ES-I3 (cell line): ENCODE measurements at regions not wholly inside any gene's neighbourhood (a gene's known extent, or its start where the extent isn't known, plus 50 kb on each side); places are given as distances from the start of the nearest gene placed in this dataset.

ENCODE experiments used
- H3K36me3 ChIP-seq: 2 replicates; pipeline ENCODE4 v1.6.1; 2013; ENCODE audit warnings: mild to moderate bottlenecking, low read length, control low read depth, moderate library complexity; ENCODE audit not compliant: insufficient read depth
- H3K4me1 ChIP-seq: 2 replicates; pipeline ENCODE4 v1.6.1; 2013; ENCODE audit warnings: mild to moderate bottlenecking, control low read depth, low read length; ENCODE audit not compliant: insufficient read depth
- H3K9ac ChIP-seq: 2 replicates; pipeline ENCODE4 v1.6.1; 2013; ENCODE audit warnings: low read depth, mild to moderate bottlenecking, low read length, moderate library complexity
- H3K9me3 ChIP-seq: 2 replicates; pipeline ENCODE4 v1.6.1; 2013; ENCODE audit warnings: mild to moderate bottlenecking, low read length, moderate library complexity; ENCODE audit not compliant: control insufficient read depth, insufficient read depth

GRCh38 chr6:147621263-147621662 is 112.8 kb downstream of the SAMD5 start:
- Histone ChIP-seq H3K9ac (no peak overlapping the region), H3K9me3 (no peaks in the 10 kb centered on the region), H3K36me3 (no peaks in the 10 kb centered on the region), H3K4me1 (no peaks in the 10 kb centered on the region)

DNA sequence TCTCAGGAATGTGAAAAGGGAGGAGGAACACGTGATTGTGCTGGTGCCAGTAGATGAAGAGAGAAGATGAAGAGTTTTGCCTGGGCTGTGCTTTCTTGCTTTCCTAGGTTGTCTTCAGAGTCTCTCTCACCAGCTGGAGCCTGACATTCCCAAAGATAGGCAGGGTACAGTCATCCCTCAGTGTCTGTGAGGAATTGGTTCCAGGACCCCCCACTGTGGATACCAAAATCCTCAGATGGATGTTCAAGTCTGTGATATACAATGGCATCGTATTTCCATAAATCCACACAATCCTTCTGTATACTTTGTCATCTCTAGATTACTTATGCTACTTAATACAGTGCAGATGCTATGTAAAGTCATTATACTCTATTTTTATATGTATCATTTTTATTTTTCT is 113.5 kb downstream of the SAMD5 start:
- H3K9me3 ChIP-seq: no peaks in the 10 kb centered on the region
- H3K4me1 ChIP-seq: no peaks in the 10 kb centered on the region
- H3K9ac ChIP-seq: no peak overlapping the region
- H3K36me3 ChIP-seq: no peaks in the 10 kb centered on the region

DNA sequence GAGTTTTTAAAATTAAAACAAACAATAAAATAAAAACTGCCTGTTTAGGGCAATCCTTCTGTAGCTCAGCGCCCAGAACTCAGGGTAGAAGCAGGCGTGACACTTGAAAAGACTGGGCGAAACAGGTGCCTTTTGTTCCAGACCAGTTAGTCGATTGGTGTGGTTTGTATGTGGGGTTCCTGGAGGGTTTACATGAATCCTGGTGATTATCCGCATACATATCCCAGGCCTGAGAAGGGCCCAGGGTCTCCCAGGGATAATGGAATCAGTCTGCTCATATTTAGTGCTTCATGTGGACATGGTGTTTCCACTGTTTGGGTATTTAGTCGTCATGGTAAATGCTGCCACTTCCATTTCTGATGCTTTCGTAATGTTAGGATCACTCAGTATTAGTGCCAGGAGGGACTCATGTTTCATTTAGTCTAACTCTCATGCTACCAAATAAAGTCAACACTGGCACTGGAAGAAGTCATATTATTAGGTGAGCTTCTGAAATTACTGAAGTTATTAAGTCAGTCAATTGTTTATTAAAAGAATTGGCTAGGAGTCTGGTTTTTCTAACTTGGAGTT is 116.5 kb downstream of the SAMD5 start:
- Histone ChIP-seq H3K9ac (no peak overlapping the region), H3K36me3 (no peaks in the 10 kb centered on the region), H3K9me3 (no peaks in the 10 kb centered on the region; the same call in 1 of the 2 replicates), H3K4me1 (no peaks in the 10 kb centered on the region)

DNA sequence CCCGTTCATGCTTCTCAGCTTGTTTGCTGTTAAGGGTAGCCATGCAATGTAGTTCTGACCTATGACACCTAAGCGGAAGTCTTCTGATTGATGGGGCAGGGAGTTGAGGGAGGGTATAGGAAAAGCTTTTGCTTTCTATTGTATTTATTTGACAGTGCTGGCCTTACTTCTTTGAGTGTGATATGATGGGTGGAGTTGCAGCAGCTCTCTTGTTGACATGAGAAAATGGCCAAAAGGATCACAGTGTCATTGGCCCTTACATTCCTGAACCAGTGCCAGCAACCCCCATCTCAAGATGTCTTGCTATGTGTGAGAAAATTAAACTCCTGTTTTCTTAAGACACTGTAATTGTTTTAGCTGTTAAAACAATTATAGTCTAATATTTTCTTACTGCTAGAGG is 117.5 kb downstream of the SAMD5 start:
- Histone ChIP-seq H3K9me3 (no peaks in the 10 kb centered on the region; the same call in 1 of the 2 replicates), H3K4me1 (no peaks in the 10 kb centered on the region), H3K9ac (no peak overlapping the region), H3K36me3 (no peaks in the 10 kb centered on the region)

DNA sequence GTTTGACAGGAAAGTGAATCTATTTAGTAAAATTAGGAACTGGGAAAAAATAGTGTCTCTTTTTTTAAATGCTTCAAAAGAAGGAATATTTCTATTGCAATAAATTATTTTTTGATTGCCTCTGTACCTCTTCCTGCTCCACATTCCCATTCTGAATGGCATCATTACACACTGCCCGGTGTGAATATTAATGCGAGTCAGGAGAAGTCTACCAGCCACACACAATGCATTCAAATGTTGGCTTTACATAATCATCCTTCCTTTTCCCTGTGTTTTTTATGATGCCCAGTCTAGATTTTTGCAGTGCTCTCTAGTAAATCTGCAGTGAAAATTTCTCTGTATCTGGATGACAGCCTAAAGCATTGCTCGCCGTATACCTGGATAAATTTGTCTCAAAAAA is 118.9 kb downstream of the SAMD5 start:
- no peak overlapping the region for H3K9ac ChIP-seq
- H3K4me1 ChIP-seq: no peaks in the 10 kb centered on the region
- H3K9me3 ChIP-seq: no peaks in the 10 kb centered on the region; the same call in 1 of the 2 replicates
- no peaks in the 10 kb centered on the region for H3K36me3 ChIP-seq

- H3K36me3 ChIP-seq: no peaks in the 10 kb centered on the region
- no peaks in the 10 kb centered on the region for H3K4me1 ChIP-seq
- H3K9me3 ChIP-seq: no peaks in the 10 kb centered on the region; the same call in 1 of the 2 replicates
- H3K9ac ChIP-seq: no peak overlapping the region
Observed at GRCh38 chr6:147633191-147633590, 124.7 kb downstream of the SAMD5 start.

DNA sequence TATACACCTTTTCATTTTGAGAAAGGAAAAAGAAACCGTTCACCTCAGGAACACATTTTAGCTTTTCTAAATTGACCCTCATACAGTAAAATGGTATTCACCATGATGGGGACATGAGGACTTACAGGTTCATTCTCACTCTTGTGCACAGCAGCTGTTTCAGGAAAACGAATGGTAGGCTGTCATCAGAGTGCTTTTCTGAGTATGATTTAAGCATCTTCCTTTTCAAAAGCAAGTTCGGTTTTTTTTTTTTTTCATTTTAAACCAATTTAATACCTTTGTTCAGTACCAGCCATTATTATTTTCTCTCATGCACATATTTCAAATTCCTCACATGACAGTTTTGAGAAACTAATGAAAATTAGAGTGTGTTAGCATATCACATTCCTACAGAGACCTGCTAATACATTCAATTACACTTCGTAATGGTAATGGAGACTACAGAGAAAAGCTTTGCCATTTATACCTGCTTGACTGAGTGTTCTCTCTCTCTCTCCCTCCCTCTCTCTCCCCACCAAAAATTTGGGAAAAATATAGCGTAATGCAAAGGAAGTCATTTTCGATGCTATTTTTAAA is 129.2 kb downstream of the SAMD5 start:
- no peak overlapping the region for H3K9ac ChIP-seq
- H3K4me1 ChIP-seq: no peaks in the 10 kb centered on the region
- H3K36me3 ChIP-seq: no peaks in the 10 kb centered on the region
- H3K9me3 ChIP-seq: no peaks in the 10 kb centered on the region; the same call in 1 of the 2 replicates

- no peaks in the 10 kb centered on the region for H3K36me3 ChIP-seq
- no peaks in the 10 kb centered on the region; the same call in 1 of the 2 replicates for H3K9me3 ChIP-seq
- H3K9ac ChIP-seq: no peak overlapping the region
- H3K4me1 ChIP-seq: no peaks in the 10 kb centered on the region
Observed at GRCh38 chr6:147639279-147639678, 130.8 kb downstream of the SAMD5 start.

GRCh38 chr6:147640606-147641005 is 132.1 kb downstream of the SAMD5 start:
- Histone ChIP-seq H3K36me3 (no peaks in the 10 kb centered on the region), H3K9ac (no peak overlapping the region), H3K4me1 (no peaks in the 10 kb centered on the region), H3K9me3 (no peaks in the 10 kb centered on the region; the same call in 1 of the 2 replicates)

DNA sequence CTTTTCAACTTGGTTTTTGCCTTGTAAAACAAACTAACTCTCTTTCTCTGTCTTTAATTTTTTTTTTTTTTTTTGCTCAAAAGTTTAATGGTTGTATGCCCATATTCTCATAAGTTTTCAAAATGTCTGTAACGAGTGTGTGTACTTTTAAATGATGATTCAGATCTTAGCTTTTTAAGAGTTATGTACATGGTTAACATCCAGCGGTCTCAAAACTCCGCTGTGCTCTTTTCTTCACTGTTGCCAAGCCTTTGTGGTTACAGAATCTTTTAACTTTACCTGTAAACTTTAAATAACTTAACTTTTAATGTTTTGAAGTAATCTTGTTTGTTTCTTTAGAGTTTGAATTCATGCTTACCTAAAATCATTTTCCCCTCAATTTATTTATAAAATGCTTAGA is 133.0 kb downstream of the SAMD5 start:
- H3K4me1 ChIP-seq: no peaks in the 10 kb centered on the region
- H3K36me3 ChIP-seq: no peaks in the 10 kb centered on the region
- H3K9ac ChIP-seq: no peak overlapping the region
- H3K9me3 ChIP-seq: no peaks in the 10 kb centered on the region; the same call in 1 of the 2 replicates

DNA sequence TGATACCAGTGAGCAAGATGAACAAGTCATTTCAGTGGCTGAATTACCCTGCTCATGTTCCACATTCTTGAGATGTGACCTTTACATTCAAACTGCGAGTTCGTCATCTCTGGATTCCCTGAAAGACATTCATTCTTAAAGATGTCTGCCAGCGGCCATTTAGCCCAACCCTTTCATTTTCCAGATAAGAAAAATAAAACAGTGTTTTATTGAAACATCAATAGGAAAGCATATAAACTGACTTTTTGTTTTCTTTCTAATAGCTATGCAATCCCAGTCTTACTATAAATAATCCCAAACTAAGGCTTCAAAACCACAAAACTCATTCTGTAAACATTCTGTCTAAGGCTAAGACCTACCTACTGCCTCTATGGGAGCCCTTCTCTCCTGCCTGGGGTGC is 134.0 kb downstream of the SAMD5 start:
- no peaks in the 10 kb centered on the region for H3K36me3 ChIP-seq
- H3K9ac ChIP-seq: no peak overlapping the region
- no peaks in the 10 kb centered on the region for H3K4me1 ChIP-seq
- H3K9me3 ChIP-seq: no peaks in the 10 kb centered on the region; the same call in 1 of the 2 replicates

DNA sequence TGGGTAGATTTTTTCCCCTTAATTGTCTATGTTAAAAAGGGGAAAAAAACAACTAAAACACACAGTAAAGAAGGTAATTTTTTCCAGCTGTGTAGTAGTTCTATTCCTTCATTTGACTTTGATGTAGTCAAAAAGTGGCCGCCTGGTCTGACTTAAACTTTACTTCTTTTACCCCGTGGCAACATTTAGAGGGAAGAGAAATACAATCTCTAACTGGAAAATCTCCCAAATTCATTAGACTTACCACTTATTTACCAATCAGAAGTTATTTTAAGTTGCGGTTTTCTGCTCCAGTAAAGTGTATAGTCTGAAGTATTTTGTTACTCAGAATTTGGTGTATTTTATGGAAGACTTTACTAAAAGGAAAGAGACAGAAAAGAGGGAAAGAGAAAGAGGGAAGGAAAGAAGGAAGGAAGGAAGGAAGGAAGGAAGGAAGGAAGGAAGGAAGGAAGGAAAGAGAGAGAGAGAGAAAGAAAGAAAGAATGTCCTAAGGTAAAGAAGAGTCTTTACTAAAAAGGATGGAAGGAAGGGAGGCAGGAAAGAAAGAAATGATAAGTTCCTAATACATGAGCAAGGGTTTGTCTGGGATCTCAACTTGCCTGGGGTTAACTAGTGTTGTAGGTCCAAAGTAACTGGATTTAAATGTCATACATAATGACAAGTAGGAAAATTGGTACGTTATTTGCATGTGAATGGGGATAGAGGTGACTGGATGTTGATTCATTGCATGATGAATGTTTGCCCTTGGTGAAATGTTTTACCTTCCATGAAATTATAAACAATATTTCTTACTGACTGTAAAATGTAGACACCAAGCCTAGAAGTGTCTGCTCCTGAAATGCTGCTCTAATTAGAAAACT is 135.1 kb downstream of the SAMD5 start:
- Histone ChIP-seq H3K36me3 (no peaks in the 10 kb centered on the region), H3K9me3 (no peaks in the 10 kb centered on the region; the same call in 1 of the 2 replicates), H3K9ac (no peak overlapping the region)

DNA sequence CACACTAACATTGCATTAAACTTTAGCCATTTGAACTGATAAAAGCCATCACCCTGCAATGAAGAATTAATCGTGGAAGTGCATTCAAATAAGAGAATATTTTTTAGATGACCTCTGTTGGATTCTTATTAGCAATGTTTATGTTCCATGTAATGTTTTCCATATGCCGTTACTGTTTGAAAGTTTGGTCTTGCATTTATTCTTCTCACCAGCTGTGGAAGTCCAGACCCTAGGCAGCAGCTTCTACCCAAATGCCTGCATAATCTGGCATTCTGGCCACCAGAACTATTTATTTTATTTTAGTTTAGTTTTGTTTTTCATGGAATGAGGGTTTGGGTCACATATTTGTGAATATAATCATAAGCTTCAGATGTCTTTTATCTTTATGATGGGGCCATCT is 140.4 kb downstream of the SAMD5 start:
- no peak overlapping the region for H3K9ac ChIP-seq
- H3K9me3 ChIP-seq: no peaks in the 10 kb centered on the region
- H3K4me1 ChIP-seq: 0 out of 2 replicates have a peak, but pooled peaks cover 3% of the 10 kb centered on the region
- no peaks in the 10 kb centered on the region for H3K36me3 ChIP-seq

More for the DNA sequence above, 135.1 kb downstream of the SAMD5 start:
- H3K4me1 ChIP-seq: no peaks in the 10 kb centered on the region

DNA sequence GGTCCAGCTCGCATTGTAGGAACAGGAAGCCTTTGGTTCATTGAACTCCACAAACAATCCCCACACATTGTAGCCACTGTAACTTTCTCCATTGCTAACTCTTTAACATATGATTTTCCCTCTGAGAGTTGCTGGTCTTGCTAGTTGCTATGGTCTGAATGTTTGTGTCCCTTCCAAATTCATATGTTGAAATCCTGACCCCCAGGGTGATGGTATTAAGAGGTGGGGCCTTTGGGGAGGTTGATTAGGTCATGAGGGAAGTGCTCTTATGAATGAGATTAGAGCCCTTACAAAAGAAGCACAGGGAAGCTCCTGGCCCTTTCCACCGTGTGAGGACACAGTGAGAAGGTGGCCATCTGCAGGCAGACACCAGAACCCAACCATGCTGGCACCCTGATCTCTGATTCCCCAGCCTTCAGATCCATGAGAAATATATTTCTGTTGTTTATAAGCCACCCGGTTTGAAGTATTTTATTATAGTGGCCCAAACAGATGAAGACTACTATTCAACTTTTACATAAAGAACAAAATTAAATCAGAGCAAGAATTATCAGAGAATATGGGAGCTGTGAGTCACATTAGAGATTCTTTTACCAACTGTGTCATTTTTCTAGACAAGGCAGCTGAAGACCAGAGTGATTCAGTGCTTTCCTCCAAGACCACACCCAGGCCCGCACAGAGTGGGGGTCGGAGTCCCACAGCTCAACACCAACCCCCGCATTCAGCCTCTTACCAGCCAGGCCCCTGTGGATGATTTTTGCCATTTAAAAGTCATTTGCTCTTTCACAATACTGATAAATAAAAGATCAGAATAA is 143.0 kb downstream of the SAMD5 start:
- 0 out of 2 replicates have a peak, but pooled peaks cover 3% of the 10 kb centered on the region for H3K4me1 ChIP-seq
- no peaks in the 10 kb centered on the region for H3K36me3 ChIP-seq
- no peak overlapping the region for H3K9ac ChIP-seq
- H3K9me3 ChIP-seq: no peaks in the 10 kb centered on the region
